OCI-LY1 (cell line): ENCODE measurements at regions not wholly inside any gene's neighbourhood (a gene's known extent, or its start where the extent isn't known, plus 50 kb on each side); places are given as distances from the start of the nearest gene placed in this dataset.

ENCODE experiments used
- CTCF ChIP-seq: fragments of 200-600 bp; sonication (generic), shearing (Covaris generic); IDR thresholded peaks from 2 replicates; pipeline ENCODE4 v1.5.1; 2017; ENCODE audit warnings: mild to moderate bottlenecking, antibody characterized with exemption, low read length, moderate library complexity, mixed read lengths
- EZH2 ChIP-seq: fragments of 200-600 bp; sonication (generic), shearing (Covaris generic); IDR thresholded peaks from 2 replicates; pipeline ENCODE4 v1.8.0; 2017; ENCODE audit warnings: borderline replicate concordance, mixed run types, mild to moderate bottlenecking, antibody characterized with exemption, low read length, moderate library complexity, mixed read lengths

- TF ChIP-seq CTCF: no peak
- TF ChIP-seq EZH2: no peak
Measured at GRCh38 chr21:28018213-28018612, 974.5 kb downstream of the LTN1 start.
